Posterior vena cava (tissue), 2 donors: ENCODE measurements at regions not wholly inside any gene's neighbourhood (a gene's known extent, or its start where the extent isn't known, plus 50 kb on each side); places are given as distances from the start of the nearest gene placed in this dataset.
"Not testable (repeated sequence)": the region's sequence is repeated elsewhere in the genome, so short reads cannot be mapped to it uniquely, and the experiment has no call there.

ENCODE experiments used
- DNase-seq: peaks from one replicate; pipeline ENCODE4 v3.0.0-alpha.2; 2020; ENCODE audit warnings: low spot score
- intact Hi-C, 2 donors: fragments of 100-400 bp; cut with DNase I; formaldehyde crosslinking; loops; one replicate each; pipeline versions ENCODE4 v1.14.1 to v1.14.2; 2022 to 2023
- donor health status: DM: yes; HTN: yes; CAD: no.
- donor health status: DM: yes; HTN: yes; CAD: no.

- no peak for DNase-seq
These were observed 142.6 kb upstream of the PROK2 start for GRCh38 chr3:71927505-71928066.

GRCh38 chr3:71926616-71927015 is 141.7 kb upstream of the PROK2 start:
- no peak for DNase-seq
- intact Hi-C loops: no loop called here

More at GRCh38 chr3:71927505-71928066, 142.6 kb upstream of the PROK2 start:
- intact Hi-C loops: no loop called here

GRCh38 chr3:71926262-71926600 is 141.3 kb upstream of the PROK2 start:
- intact Hi-C loops: no loop called here
- no peak for DNase-seq

GRCh38 chr3:71925511-71926261 is 140.7 kb upstream of the PROK2 start:
- DNase-seq, intact Hi-C loops: not testable (repeated sequence)

GRCh38 chr3:71924721-71925120 is 139.8 kb upstream of the PROK2 start:
- intact Hi-C loops: no loop called here
- DNase-seq: no peak

- intact Hi-C loops: no loop called here
- DNase-seq: no peak
These were observed 136.1 kb upstream of the PROK2 start for GRCh38 chr3:71921036-71921435.

- intact Hi-C loops: no loop called here
- DNase-seq: no peak
These were observed 134.6 kb upstream of the PROK2 start for GRCh38 chr3:71919572-71919971.

- intact Hi-C loops: no loop called here
- DNase-seq: no peak
These were observed 132.6 kb upstream of the PROK2 start for GRCh38 chr3:71917545-71917944.

- intact Hi-C loops: no loop called here
- no peak for DNase-seq
These were observed 131.9 kb upstream of the PROK2 start for GRCh38 chr3:71916747-71917369.

GRCh38 chr3:71912839-71913495 is 128.0 kb upstream of the PROK2 start:
- no peak for DNase-seq
- intact Hi-C loops: no loop called here

GRCh38 chr3:71910108-71910507 is 125.2 kb upstream of the PROK2 start:
- intact Hi-C loops: no loop called here
- no peak for DNase-seq

- no peak for DNase-seq
- intact Hi-C loops: no loop called here
These were observed 123.0 kb upstream of the PROK2 start for GRCh38 chr3:71907996-71908395.

- intact Hi-C loops: no loop called here
- DNase-seq: no peak
These were observed 122.0 kb upstream of the PROK2 start for GRCh38 chr3:71906976-71907375.

- intact Hi-C loops: no loop called here
- no peak for DNase-seq
These were observed 120.5 kb upstream of the PROK2 start for GRCh38 chr3:71905426-71905825.

- DNase-seq: no peak
- intact Hi-C loops: loop anchor here in 1 of 2 donors (5.0 kb wide), 1 partner anchor 478 kb away; no protein-coding TSS in a partner anchor
These were observed 119.0 kb upstream of the PROK2 start for GRCh38 chr3:71903936-71904335.

- intact Hi-C loops: loop anchor here in 1 of 2 donors (5.0 kb wide), 1 partner anchor 479 kb away; no protein-coding TSS in a partner anchor
- DNase-seq: no peak
These were observed 118.2 kb upstream of the PROK2 start for GRCh38 chr3:71903112-71903495.

GRCh38 chr3:71902258-71903111 is 117.5 kb upstream of the PROK2 start:
- intact Hi-C loops: loop anchor here in 1 of 2 donors (5.0 kb wide), 1 partner anchor 480 kb away; no protein-coding TSS in a partner anchor

GRCh38 chr3:71901645-71902044 is 116.7 kb upstream of the PROK2 start:
- intact Hi-C loops: loop anchor here in 1 of 2 donors (5.0 kb wide), 1 partner anchor 481 kb away; no protein-coding TSS in a partner anchor

More at GRCh38 chr3:71902258-71903111, 117.5 kb upstream of the PROK2 start:
- no peak for DNase-seq

GRCh38 chr3:71900057-71900456 is 115.1 kb upstream of the PROK2 start:
- DNase-seq: no peak
- intact Hi-C loops: loop anchor here in 1 of 2 donors (5.0 kb wide), 1 partner anchor 482 kb away; no protein-coding TSS in a partner anchor

More at GRCh38 chr3:71901645-71902044, 116.7 kb upstream of the PROK2 start:
- no peak for DNase-seq
